ENCODE measurements at regions not wholly inside any gene's neighbourhood (a gene's known extent, or its start where the extent isn't known, plus 50 kb on each side); places are given as distances from the start of the nearest gene placed in this dataset.

- H3K9me3 ChIP-seq: no peaks in the 10 kb centered on the region
- H3K4me1 ChIP-seq (ENCODE audit: control insufficient read depth in 1 of 2, low read depth in 2 of 2): peaks cover 11 to 30% of the 10 kb centered on the region in 2 donors
- no peak overlapping the region for H3K4me3 ChIP-seq
- no peaks in the 10 kb centered on the region for H3K27me3 ChIP-seq (replicated peaks; ENCODE audit: insufficient read depth)
- H3K27ac ChIP-seq: no peak overlapping the region
- ATAC-seq (ENCODE audit: insufficient number of reproducible peaks, low FRiP score, low read depth): no peak
- H3K36me3 ChIP-seq: no peaks in the 10 kb centered on the region
- TF ChIP-seq, protein P1, sequence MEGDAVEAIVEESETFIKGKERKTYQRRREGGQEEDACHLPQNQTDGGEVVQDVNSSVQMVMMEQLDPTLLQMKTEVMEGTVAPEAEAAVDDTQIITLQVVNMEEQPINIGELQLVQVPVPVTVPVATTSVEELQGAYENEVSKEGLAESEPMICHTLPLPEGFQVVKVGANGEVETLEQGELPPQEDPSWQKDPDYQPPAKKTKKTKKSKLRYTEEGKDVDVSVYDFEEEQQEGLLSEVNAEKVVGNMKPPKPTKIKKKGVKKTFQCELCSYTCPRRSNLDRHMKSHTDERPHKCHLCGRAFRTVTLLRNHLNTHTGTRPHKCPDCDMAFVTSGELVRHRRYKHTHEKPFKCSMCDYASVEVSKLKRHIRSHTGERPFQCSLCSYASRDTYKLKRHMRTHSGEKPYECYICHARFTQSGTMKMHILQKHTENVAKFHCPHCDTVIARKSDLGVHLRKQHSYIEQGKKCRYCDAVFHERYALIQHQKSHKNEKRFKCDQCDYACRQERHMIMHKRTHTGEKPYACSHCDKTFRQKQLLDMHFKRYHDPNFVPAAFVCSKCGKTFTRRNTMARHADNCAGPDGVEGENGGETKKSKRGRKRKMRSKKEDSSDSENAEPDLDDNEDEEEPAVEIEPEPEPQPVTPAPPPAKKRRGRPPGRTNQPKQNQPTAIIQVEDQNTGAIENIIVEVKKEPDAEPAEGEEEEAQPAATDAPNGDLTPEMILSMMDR (IDR thresholded peaks at IDR 0.05): no peak
- DNase-seq (ENCODE audit: low spot score): no peak
These were observed 314.8 kb downstream of the CYP26B1 start for GRCh38 chr2:71832844-71833243.

DNA sequence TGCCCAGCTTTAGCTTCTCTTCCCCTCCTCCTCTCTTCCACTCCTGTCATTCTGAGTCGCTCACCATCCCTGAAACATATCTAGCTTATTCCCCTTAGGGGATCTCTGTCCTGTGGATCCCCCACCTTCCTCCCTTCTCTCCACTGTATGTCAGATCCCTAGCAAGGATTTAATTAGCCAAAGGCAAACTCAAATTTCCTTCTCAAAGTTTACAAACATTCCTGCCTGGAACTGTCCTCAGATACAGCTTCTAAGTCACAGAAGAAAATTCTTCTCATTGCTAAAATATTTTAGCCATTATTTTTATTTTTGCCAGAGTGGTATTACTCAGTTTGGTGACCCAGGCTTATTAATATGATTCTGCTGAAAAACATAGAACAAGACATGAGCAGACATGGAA lies 315.3 kb downstream of the CYP26B1 start:
- Histone ChIP-seq H3K36me3 (no peaks in the 10 kb centered on the region), H3K4me1 (ENCODE audit: control insufficient read depth in 1 of 2, low read depth in 2 of 2) (peaks cover 11 to 30% of the 10 kb centered on the region in 2 donors), H3K27me3 (replicated peaks; ENCODE audit: insufficient read depth) (no peaks in the 10 kb centered on the region), H3K27ac (no peak overlapping the region), H3K4me3 (no peak overlapping the region), H3K9me3 (no peaks in the 10 kb centered on the region)
- DNase-seq (ENCODE audit: low spot score) (no peak), ATAC-seq (ENCODE audit: insufficient number of reproducible peaks, low FRiP score, low read depth) (no peak)
- TF ChIP-seq, protein P1 (IDR thresholded peaks at IDR 0.05): no peak

DNA sequence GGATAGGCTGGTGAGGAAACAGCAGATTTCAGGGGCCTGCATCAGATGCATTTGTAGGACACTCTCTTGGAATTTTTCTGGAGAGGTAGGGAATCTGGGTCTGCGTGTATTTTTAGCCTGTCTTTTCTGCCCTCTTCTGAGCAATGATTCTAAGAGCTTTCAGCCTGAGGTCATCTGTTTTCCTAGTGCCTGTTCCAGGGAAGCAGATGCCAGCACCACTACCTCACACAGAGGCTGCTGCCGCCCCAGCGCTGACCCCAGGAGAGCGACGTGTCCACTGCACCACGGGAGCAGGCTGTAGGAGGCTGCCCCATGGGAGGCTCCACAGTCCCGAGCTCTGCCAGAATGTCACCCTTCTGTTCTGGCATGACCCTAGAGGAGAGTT lies 316.5 kb downstream of the CYP26B1 start:
- no peaks in the 10 kb centered on the region for H3K36me3 ChIP-seq
- H3K4me1 ChIP-seq (ENCODE audit: control insufficient read depth in 1 of 2, low read depth in 2 of 2): peaks cover 11 to 30% of the 10 kb centered on the region in 2 donors
- ATAC-seq (ENCODE audit: insufficient number of reproducible peaks, low FRiP score, low read depth): peak; percentile 92
- H3K9me3 ChIP-seq: no peaks in the 10 kb centered on the region
- H3K27me3 ChIP-seq (replicated peaks; ENCODE audit: insufficient read depth): no peaks in the 10 kb centered on the region
- TF ChIP-seq, protein P1 (IDR thresholded peaks at IDR 0.05): no peak
- peak; percentile 51 for DNase-seq (ENCODE audit: low spot score)
- peak overlapping the region; percentile 76 to 92 for H3K27ac ChIP-seq
- H3K4me3 ChIP-seq: no peak overlapping the region

GRCh38 chr2:71830497-71831192 lies 317.0 kb downstream of the CYP26B1 start:
- H3K4me3 ChIP-seq: no peak overlapping the region
- H3K4me1 ChIP-seq (ENCODE audit: control insufficient read depth in 1 of 2, low read depth in 2 of 2): peaks cover 11 to 30% of the 10 kb centered on the region in 2 donors
- DNase-seq (ENCODE audit: low spot score) (no peak), ATAC-seq (ENCODE audit: insufficient number of reproducible peaks, low FRiP score, low read depth) (peak; percentile 22)
- H3K27ac ChIP-seq: peak overlapping the region; percentile 76 to 92
- no peaks in the 10 kb centered on the region for H3K9me3 ChIP-seq
- H3K27me3 ChIP-seq (replicated peaks; ENCODE audit: insufficient read depth): no peaks in the 10 kb centered on the region
- TF ChIP-seq, protein P1 (IDR thresholded peaks at IDR 0.05): no peak
- no peaks in the 10 kb centered on the region for H3K36me3 ChIP-seq

- H3K9me3 ChIP-seq: no peaks in the 10 kb centered on the region
- ATAC-seq (ENCODE audit: insufficient number of reproducible peaks, low FRiP score, low read depth) (no peak), DNase-seq (ENCODE audit: low spot score) (no peak)
- no peaks in the 10 kb centered on the region for H3K27me3 ChIP-seq (replicated peaks; ENCODE audit: insufficient read depth)
- no peak overlapping the region for H3K27ac ChIP-seq
- peaks cover 11 to 30% of the 10 kb centered on the region in 2 donors for H3K4me1 ChIP-seq (ENCODE audit: control insufficient read depth in 1 of 2, low read depth in 2 of 2)
- H3K4me3 ChIP-seq: no peak overlapping the region
- TF ChIP-seq, protein P1 (IDR thresholded peaks at IDR 0.05): no peak
- H3K36me3 ChIP-seq: no peaks in the 10 kb centered on the region
These were observed 318.7 kb downstream of the CYP26B1 start for GRCh38 chr2:71829008-71829407.

Measured in thoracic aorta (tissue), 2 donors.